NT2/D1 (cell line): ENCODE measurements at regions not wholly inside any gene's neighbourhood (a gene's known extent, or its start where the extent isn't known, plus 50 kb on each side); places are given as distances from the start of the nearest gene placed in this dataset.
"Not testable (repeated sequence)": the region's sequence is repeated elsewhere in the genome, so short reads cannot be mapped to it uniquely, and the experiment has no call there.

Source experiments
- DNase-seq: peaks from one replicate; pipeline ENCODE4 v3.0.0-alpha.2; 2011; ENCODE audit warnings: low read depth, low spot score
- H3K27me3 ChIP-seq: 2 replicates; pipeline ENCODE4 v1.6.0; 2011; ENCODE audit warnings: mild to moderate bottlenecking; ENCODE audit not compliant: insufficient read length, insufficient read depth
- H3K36me3 ChIP-seq: 2 replicates; pipeline ENCODE4 v1.6.1; 2011; ENCODE audit warnings: mild to moderate bottlenecking, low read length, mixed read lengths; ENCODE audit not compliant: insufficient read depth, insufficient read length
- H3K4me1 ChIP-seq: 2 replicates; pipeline ENCODE4 v1.5.1; 2011; ENCODE audit not compliant: insufficient read depth, insufficient read length
- H3K4me3 ChIP-seq: 2 replicates; pipeline ENCODE4 v1.5.1; 2011; ENCODE audit warnings: low read depth; ENCODE audit not compliant: insufficient read length
- H3K9ac ChIP-seq: 2 replicates; pipeline ENCODE4 v1.6.0; 2011; ENCODE audit warnings: low read depth; ENCODE audit not compliant: insufficient read length
- H3K9me3 ChIP-seq: 2 replicates; pipeline ENCODE4 v1.5.1; 2011; ENCODE audit warnings: mild to moderate bottlenecking, low read length; ENCODE audit not compliant: insufficient read depth
- SUZ12 ChIP-seq: IDR thresholded peaks from 2 replicates; pipeline ENCODE4 v1.6.1; 2011; ENCODE audit not compliant: insufficient read length, insufficient read depth; ENCODE audit errors: extremely low read depth
- YY1 ChIP-seq: IDR thresholded peaks from 2 replicates; pipeline ENCODE4 v1.6.1; 2011; ENCODE audit not compliant: insufficient read length, insufficient read depth
- ZNF274 ChIP-seq: IDR thresholded peaks from 2 replicates; pipeline ENCODE4 v1.6.1; 2011; ENCODE audit warnings: mild to moderate bottlenecking, low read depth, low read length

DNA sequence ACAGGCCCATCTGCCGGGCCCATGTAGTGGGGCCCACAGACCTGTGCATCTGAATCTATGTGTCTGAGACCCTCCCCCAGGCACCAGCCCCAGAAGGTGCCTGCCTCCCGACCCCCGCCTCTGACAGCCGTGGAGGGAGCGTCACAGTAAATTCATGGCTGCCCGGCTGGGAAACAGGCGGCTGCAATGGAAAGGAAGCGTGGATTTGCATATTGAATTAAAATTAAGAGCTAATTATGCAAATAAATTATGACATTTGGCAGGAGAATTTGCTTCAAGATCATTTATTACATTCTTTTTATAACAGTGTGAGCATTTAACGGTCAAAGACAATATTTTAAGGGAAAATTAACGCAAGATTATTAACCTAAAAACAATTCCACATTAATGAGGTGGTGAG is 92.3 kb downstream of the HIF1AN start:
- Histone ChIP-seq H3K4me1 (no peaks in the 10 kb centered on the region), H3K4me3 (no peak overlapping the region), H3K9me3 (no peaks in the 10 kb centered on the region), H3K27me3 (no peaks in the 10 kb centered on the region), H3K9ac (no peak overlapping the region), H3K36me3 (no peaks in the 10 kb centered on the region)
- no peak for DNase-seq
- TF ChIP-seq YY1 (no peak), SUZ12 (no peak), ZNF274 (no peak)

DNA sequence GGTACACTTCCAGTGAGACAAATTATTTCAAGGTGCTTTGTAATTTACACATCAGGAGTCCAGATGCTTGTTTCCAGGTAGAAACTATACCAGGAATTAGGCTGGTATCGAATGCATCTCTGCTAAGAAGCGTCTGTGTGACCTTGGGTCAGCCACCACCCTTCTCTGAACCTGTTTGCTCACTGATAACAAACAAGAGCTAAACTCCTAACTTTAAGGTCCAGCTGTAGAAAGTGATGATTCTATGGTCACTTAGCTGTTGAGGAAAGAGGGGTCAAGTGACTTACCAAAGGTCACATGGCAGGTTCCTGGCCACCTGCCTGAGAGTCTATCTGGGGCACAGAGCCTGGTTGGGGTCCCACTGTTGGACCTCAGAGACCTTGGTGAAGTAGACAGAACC is 95.4 kb downstream of the HIF1AN start:
- no peak for TF ChIP-seq ZNF274
- TF ChIP-seq SUZ12: no peak
- TF ChIP-seq YY1: no peak
- no peaks in the 10 kb centered on the region for H3K27me3 ChIP-seq
- no peak overlapping the region for H3K4me3 ChIP-seq
- H3K9ac ChIP-seq: no peak overlapping the region
- H3K4me1 ChIP-seq: no peaks in the 10 kb centered on the region
- H3K36me3 ChIP-seq: no peaks in the 10 kb centered on the region
- no peak for DNase-seq
- H3K9me3 ChIP-seq: no peaks in the 10 kb centered on the region

DNA sequence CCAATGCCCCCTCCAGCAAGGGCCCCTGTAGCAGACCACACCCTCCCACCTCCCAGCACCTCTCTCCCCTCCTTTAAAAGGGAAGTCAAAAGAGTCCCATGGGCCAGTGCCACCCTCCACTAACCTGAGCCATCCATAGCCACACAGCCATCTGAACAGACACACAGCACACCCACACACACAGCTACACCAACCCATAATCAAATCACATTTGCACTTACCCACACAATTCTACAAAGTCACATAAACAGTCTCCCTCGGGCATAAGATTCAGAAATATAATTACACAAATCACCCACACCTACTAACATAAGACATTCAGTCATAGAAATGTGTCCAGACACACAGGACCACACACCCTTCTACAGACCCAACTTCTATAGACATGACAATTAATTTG is 96.3 kb downstream of the HIF1AN start:
- H3K4me3 ChIP-seq: no peak overlapping the region
- H3K4me1 ChIP-seq: no peaks in the 10 kb centered on the region
- H3K36me3 ChIP-seq: no peaks in the 10 kb centered on the region
- peaks cover 2% of the 10 kb centered on the region for H3K27me3 ChIP-seq
- H3K9ac ChIP-seq: no peak overlapping the region
- TF ChIP-seq YY1 (no peak), SUZ12 (no peak), ZNF274 (no peak)
- no peaks in the 10 kb centered on the region for H3K9me3 ChIP-seq
- no peak for DNase-seq

DNA sequence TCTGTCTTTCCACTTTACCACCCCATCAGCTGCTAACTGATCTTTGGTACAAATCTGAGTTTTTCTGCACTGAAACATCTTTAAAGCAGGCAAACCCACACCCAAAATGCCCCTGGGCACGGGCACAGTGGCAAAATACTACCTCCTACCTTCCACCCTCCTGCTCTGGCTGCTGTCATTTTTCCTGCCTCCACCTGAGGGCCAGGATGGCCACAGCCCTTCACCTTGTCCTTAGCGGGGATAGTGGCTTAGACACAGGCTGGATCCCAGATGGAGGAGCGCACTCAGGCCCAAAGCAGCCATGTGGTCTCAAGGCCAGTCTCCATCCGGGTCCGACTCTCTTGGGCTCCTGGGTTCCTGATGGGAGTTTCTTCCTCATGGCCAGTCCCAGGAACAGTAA is 98.3 kb downstream of the HIF1AN start:
- H3K4me3 ChIP-seq: no peak overlapping the region
- TF ChIP-seq SUZ12 (no peak), ZNF274 (no peak), YY1 (no peak)
- no peaks in the 10 kb centered on the region for H3K36me3 ChIP-seq
- H3K9me3 ChIP-seq: no peaks in the 10 kb centered on the region
- H3K9ac ChIP-seq: no peak overlapping the region
- H3K27me3 ChIP-seq: peaks cover 2% of the 10 kb centered on the region
- no peak for DNase-seq
- H3K4me1 ChIP-seq: peaks cover 4% of the 10 kb centered on the region

DNA sequence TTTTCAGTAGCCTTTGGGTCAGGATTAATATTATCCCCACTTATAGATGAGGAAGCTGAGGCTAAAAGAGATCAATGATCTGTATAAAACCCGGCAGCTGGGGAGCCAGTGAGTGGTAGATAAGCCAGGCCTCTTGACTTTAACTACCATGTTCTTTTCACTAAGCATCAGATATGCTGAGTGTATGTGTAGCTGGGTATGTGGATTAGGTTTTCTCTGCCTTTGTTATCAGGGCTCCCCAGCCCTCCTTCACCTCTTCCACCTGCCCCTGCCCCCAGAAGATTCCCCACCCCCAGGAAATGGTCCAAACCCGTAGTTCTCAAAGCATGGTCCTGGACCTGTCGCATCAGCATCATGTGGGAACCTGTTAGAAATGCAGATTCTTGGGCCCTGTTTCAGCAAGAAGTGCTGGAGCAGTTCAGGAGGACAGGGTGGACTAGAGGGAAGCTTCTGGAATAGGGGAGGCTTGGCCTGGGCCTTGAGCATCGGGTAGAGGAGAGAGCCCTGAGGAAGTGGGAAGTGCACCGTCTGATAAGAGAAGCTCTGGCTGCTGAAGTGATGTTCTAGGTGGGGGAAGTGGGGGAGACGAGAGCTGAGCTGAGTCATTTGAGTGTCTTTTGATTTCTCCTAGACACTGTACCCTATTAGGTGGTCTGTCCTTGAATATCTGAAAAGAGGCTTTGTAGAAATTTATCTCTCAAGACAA is 101.3 kb downstream of the HIF1AN start:
- Histone ChIP-seq H3K27me3 (peaks cover 2% of the 10 kb centered on the region), H3K9me3 (no peaks in the 10 kb centered on the region), H3K9ac (no peak overlapping the region), H3K4me1 (peaks cover 7% of the 10 kb centered on the region), H3K36me3 (no peaks in the 10 kb centered on the region), H3K4me3 (no peak overlapping the region)
- TF ChIP-seq YY1 (no peak), ZNF274 (no peak), SUZ12 (no peak)
- no peak for DNase-seq

DNA sequence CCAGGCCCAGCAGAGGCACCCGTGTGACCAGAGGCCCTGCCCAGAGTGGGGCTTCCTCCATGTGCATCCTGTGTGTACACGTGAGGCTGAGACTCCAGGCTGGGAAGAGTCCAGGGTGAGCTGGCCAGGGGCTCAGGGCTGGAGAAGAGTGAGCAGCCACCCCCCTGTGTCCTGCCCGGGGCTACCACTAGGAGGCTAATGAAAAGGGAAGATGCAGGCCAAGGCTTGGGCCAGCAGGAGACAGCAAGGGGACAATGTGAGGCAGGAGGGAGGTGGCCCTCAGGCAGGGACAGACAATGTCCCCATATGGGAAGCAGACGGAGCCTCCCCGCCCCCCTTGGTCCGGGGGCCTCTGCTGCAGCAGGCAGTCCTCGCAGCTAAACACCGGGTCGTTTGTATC is 102.0 kb downstream of the HIF1AN start:
- no peak overlapping the region for H3K9ac ChIP-seq
- TF ChIP-seq SUZ12 (no peak), YY1 (no peak), ZNF274 (no peak)
- H3K36me3 ChIP-seq: no peaks in the 10 kb centered on the region
- H3K9me3 ChIP-seq: no peaks in the 10 kb centered on the region
- H3K27me3 ChIP-seq: peaks cover 2% of the 10 kb centered on the region
- no peak overlapping the region for H3K4me3 ChIP-seq
- peak; percentile 55 for DNase-seq
- H3K4me1 ChIP-seq: peaks cover 11% of the 10 kb centered on the region

DNA sequence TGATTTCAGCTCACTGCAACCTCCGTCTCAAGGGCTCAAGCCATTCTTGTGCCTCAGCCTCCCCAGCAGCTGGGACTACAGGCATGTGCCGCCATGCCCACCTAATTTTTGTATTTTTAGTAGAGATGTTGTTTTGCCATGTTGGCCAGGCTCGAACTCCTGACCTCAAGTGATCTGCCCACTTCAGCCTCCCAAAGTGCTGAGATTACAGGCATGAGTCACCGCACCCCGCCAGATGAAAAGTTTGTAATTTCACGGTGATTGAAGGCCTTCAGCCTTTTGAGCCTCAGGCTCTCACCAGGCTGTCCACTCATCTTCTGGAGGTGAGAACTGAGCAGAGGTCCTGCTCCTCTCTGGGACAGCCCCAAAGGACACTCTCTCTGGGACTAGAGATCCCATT is 103.2 kb downstream of the HIF1AN start:
- not testable (repeated sequence) for DNase-seq, H3K36me3 ChIP-seq, H3K27me3 ChIP-seq

More for the DNA sequence above, 103.2 kb downstream of the HIF1AN start:
- H3K9ac ChIP-seq, H3K9me3 ChIP-seq, H3K4me3 ChIP-seq: not testable (repeated sequence)
- peaks cover 11% of the 10 kb centered on the region for H3K4me1 ChIP-seq
